ENCODE measurements at regions not wholly inside any gene's neighbourhood (a gene's known extent, or its start where the extent isn't known, plus 50 kb on each side); places are given as distances from the start of the nearest gene placed in this dataset.
"Not testable (repeated sequence)": the region's sequence is repeated elsewhere in the genome, so short reads cannot be mapped to it uniquely, and the experiment has no call there.

DNA sequence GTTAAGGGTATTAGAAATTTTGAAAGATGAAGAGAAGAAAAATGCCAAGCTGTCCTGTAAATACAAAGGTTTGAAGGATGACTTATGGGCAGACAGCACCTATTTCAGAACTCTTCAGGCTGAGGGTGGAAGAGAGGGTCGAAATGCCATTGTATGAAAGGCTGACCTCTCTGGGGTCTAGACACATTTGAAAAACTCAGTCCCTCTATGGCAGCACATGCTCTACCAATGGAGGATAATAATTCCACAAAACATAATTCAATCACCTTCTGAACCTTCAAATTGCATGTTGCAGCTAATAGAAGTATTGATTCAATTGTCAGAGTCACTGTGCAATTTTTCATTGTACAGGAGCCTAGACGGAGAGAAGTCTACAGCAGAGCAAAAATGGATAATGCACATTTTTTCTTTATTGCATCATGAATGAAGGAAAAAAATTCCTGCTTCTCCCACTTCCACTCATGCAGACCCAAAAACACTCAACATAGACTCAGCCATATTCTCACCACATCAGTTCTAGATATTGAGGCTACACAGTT is 569.1 kb downstream of the TBL1XR1 start:
- no peak for DNase-seq (ENCODE audit: low read depth)

DNA sequence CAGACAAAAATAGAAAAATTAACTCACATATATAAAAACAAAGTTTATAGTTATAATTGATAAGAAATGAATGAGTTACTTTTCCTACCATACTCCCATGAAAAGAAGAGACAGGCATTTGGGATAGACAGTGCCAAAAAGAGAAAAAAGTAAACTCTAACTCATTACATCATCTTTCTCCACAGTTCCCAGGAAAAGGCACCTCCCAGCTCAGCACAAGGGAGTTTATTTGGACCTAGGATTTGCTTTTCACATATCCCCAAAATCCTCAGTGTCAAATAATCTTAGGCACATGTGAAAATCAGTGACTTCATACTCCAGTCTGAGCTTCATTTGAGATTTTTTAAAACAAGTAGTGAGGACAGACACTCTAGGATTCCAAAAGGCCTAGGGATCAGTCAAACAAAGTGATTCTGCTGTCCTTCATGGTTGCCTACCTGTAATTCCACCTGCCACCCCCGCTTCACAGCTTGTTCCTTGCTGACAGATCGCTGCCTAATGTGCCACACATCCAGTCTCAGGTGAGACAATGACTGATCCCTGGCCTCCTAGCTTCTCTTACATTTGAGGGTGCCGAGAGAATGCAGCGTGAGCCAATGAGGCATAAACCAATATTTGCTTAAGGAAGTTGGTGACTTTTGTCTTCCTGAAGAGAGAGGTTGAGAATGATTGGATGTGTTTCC is 573.7 kb downstream of the TBL1XR1 start:
- no peak for DNase-seq (ENCODE audit: low read depth)

DNA sequence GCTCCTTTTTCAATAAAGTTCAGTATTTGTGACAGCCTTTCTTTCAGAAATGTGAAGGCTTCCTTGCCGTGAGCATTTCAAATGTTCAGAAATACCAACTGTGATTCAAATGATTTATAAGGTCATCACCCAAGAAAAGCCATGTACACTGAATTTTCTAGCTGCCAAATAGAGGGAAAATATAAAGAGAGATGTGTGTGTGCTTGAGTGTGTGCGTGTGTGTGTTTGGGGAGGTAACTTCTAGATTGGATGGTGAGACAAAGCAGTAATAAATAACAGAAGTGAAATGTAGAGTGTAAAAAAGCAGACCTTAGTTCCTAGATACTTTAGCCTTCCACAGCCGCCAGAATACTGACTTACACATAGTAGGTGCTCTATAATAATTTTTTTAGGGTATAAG is 577.4 kb downstream of the TBL1XR1 start:
- no peak for DNase-seq (ENCODE audit: low read depth)

DNA sequence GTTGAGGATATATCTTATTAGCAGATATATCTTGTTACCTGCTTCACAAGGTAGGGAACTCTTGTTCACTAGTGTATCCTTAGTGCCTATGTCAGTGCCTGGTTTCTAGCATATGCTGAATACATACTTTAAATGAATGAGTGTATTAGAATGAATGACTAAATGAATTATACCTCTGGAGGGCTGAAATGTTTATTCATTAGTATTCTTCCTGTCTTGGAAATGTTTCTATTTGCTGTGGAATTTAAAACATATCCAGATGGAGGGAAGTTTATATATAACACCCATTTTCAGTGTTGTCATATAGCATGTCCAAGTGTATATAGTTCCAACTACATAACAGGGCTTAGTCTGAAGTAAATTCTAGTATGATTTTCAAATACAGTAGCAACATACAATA is 581.5 kb downstream of the TBL1XR1 start:
- peak; percentile 3 for DNase-seq (ENCODE audit: low read depth)

DNA sequence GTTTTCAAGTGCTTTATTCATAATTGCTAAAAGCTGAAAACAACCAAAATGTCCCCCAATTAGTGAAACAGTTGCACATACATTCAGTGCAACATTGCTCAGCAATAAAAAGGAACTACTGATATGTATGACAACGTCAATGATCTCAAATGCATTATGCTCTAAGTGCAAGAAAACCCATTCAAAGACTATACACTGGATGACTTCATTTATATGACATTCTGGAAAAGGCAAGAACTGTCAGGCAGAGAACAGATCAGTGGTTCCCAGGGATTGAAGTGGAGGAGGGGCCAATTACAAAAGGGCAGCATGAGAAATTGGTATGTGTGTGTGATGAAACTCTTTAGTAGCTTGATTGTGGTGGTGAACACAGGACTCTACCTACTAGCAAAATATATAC is 585.6 kb downstream of the TBL1XR1 start:
- no peak for DNase-seq (ENCODE audit: low read depth)

DNA sequence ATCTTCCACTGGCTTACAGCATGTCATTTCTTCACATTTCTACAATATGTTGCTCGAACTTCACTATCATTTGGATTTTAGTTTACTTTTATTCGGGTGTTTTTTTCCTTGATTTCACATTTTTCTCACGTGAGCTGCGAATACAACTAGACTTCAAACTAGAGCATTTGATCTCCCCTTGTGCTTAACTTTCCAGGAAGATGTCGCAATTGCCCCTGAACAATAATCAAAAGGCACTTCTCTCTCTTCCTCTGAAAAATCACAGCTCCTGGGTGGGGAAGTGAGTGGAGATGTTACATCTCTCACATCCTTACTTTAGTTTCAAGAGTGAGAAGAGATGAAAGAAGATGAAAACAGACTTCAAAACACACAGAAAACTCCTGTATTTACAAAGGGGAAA is 587.9 kb downstream of the TBL1XR1 start:
- no peak for DNase-seq (ENCODE audit: low read depth)

DNA sequence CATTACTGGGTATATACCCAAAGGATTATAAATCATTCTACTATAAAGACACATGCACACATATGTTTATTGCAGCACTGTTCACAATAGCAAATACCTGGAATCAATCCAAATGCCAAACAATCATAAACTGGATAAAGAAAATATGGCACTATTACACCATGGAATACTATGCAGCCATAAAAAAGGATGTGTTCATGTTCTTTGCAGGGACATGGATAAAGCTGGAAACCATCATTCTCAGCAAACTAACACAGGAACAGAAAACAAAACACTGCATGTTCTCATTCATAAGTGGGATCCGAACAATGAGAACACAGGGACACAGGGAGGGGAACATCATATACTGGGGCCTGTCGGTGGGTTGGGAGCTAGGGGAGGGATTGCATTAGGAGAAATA is 591.7 kb downstream of the TBL1XR1 start:
- not testable (repeated sequence) for DNase-seq (ENCODE audit: low read depth)

DNA sequence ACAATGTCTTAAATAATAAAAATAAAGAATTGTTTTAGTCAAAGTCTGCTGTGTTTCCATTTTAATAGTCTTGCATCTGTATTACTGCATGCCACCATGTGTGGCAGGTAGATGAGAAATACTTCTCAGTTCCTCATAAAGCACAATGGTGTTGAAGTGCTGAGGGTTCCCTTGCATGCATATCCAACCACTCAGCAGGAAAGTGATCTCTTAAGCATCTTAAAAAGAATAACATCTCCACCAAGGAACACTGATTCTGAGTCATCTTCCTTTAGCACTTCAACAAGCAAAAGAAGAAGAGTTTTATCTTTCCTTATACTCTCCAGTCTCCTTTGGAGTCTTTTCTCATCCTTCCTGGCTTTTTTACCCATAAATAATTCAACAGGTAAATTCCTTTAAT is 602.0 kb downstream of the TBL1XR1 start:
- DNase-seq (ENCODE audit: low read depth) = no peak

DNA sequence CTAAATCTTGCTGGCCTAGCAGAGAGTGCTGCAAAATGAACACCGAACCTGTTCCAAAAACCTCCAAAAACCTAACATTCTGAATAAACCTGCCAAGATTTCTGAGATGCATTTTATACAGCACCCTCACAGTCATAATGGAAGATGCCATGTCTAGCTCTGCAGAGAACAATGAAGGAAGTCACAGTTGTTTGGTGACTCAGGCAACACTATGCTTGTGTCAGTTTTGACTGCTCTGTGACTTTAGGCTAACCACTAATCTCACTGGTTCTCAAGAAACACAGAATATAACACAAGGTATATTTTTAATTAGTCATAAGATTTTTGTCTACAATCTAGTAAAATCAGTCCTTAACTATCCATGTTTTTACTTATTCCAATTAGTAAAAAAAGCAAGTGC is 606.6 kb downstream of the TBL1XR1 start:
- no peak for DNase-seq (ENCODE audit: low read depth)

DNA sequence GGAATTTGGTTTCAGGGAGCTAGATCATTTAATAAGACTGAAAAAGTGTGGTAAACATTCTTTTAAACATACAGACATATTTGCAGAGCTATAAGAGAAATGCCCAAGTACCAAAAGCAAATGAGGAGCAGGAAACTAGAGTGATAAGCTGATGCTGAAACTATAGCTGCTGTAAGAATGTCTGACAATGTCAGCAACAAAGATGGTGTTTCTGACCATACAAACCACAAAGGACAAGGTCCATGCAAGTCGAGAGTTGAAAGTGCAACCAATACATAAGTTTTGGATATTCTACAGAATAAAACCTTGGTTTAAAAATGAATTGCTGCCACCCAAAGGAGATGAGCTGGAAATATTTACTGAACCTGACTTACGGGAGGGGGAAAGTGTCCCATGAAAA is 610.2 kb downstream of the TBL1XR1 start:
- no peak for DNase-seq (ENCODE audit: low read depth)

DNA sequence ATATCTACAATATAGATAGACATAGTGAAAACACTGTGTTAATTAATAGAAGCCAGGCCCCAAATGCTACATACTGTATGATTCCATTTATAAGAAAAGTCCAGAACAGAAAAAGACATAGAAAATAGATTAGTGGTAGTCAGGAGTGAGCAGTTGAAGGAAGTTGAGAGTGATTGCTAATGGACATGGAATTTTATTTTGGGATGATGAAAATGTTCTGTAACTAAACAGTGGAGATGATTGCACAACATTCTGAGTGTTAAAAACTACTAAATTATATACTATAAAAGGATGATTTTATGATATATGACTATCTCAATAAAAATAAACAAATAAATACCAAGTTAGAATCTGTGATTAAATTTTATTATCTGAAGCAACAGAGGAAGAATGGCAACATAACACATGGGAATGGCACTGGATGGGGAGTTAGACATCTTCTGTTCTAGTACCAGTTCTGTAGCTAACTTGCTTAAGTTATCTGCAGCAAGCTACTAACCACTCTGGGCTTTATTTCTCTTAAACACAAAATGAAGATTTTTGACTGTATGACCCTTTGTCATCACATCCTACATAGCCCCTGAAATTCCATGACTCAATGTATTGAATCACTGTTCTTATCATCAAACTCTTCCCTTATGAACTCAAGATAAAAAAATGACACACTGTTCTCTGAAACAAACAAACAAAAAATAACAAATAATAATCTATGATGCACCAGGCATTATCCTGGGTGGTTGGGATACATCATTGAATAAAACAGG is 612.7 kb downstream of the TBL1XR1 start:
- peak; percentile 56 for DNase-seq (ENCODE audit: low read depth)

DNA sequence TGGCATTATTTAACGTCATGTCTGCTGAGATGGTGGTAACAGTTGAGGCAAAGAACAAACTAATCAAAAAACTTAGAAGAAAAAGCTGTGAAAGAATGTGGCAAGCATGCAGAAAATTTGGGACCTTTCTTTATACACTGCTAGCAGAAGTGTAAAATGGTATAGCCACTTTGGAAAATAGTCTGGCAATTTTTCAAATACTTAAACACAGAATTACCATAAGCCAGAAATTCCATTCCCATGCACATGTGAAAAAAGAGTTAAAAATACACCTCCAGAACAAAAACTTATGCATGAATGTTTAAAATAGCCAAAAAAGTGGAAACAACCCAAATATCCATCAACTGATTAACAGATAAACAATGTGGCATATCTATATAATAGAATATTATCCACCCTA is 613.3 kb downstream of the TBL1XR1 start:
- no peak for DNase-seq (ENCODE audit: low read depth)

DNA sequence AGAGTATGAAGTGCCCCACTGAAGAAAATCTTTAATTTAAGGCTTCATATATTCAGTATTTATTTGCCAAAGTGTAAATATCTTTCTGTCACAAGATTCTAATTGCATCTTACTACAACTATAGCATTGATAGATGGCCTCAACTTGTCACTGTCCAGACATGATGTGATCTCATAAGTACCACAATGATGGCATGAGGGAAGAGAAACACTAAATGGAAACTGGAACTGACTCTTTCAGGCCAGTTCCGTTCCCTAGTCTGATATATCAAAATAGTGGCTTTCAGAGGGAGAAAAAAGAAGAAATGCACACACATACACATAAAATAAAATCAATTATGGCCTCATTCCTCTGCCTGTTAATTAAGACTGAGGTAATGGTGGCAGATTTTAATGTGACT is 615.7 kb downstream of the TBL1XR1 start:
- DNase-seq (ENCODE audit: low read depth) = no peak

DNA sequence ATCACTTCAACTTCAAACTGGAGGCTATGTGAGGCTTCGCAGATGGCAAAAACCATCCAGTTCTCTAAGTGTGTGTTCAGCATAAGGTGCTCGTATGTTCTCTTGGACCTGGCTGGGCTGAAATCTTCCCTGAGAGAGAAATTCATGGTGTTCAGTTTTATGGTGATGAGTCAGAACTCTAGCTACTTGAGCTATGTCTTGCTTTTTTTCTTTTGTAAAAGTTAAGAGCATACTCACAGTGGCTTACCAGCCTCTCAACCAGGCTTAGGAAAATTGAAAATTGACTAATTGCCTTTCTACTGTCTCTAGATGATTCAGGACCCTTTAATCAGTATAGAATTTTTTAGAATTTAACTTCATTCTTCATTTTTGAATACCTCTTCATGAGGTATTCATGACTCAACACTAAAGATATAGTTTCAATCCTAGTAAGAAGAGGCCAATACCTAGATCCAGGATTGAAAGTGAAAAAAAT is 617.5 kb downstream of the TBL1XR1 start:
- DNase-seq (ENCODE audit: low read depth) = no peak

DNA sequence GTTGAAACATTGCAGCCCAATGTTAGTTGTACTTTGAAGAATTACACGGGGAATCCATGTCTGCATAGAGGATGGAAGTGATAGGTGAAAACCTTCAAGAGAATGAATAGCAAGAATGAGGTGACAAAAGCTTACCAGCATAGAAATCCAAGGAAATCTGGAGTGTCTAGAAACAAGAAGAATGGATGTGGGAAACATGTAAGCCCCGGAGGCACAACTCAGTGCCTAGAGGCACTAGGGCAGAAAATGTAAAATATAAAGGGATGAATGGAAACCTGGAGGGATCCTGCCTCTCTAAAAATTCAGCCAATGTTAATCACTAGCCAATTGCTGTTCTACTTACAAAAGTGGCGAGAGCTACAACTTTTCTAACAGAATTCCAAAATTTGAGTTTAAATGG is 619.0 kb downstream of the TBL1XR1 start:
- DNase-seq (ENCODE audit: low read depth) = no peak

DNA sequence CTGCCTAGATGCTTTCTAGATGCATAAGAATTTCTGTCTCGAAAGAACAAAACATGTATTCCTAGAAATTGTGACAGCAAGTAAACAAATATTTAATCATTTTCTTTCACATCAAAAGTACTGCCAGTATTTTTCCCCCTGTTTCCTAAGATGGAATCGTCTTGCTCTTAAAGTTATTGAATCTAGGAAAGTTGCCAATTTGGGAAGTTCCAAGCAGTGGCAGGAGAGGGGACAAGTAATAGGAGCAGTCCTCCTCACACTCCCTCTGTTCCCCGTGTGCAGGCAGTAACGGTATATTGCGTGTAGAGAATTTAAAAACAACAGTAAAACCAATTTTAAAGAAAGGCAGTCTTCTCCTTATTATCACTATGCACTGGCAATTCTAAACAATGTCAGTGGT is 619.8 kb downstream of the TBL1XR1 start:
- no peak for DNase-seq (ENCODE audit: low read depth)

DNA sequence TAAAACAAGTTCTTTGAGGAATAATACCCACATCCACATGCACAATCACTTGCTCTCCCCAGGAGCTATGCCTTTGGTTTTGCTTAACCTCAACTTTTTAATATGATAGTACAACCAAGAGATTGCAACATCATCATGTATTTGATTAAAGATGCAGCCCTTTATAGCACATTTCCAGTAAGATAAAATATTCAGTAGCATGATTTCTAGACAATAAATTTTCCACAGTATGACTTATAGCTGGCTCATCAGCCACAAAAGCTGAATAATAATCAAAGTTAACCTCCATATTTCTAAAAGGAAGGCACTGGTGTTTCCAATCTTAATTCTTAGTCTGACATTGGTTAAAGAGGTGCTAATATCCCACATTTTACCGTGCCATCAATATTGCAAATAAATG is 622.5 kb downstream of the TBL1XR1 start:
- DNase-seq (ENCODE audit: low read depth) = peak; percentile 11

DNA sequence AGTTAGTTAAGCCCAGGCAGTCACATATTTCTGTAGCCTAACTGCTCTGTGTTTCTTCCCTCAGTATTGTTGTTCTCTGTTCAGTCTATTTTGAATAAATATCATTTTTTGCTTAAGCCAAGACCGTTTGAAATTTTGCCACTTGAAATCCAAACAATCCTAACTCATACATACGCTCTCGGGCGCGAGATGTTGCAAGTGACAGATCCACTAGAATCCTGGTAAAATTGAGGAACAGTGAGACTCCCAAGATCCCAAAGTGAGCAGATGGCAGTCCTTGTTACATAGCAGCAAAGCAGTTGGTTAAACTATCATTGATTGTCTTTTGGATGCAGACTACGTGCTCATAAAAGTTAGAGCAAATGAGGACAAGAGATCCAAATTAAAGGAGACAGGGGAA is 625.4 kb downstream of the TBL1XR1 start:
- DNase-seq (ENCODE audit: low read depth) = no peak

DNA sequence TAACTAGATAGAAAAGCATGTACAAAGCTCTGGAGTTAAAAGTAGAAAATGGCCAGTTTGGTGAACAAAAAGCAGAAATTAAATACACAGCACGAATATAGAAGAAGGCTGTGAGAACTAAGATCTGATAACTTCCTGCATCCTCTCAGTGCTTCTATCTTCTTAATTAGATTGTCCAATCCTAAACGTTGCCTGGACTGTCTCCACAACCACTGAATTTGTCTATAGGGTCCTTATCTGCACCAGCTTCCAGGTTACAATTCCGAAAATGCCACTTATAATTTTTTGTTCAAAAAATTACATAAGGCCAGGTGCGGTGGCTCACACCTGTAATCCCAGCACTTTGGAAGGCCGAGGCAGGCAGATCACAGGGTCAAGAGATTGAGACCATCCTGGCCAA is 626.3 kb downstream of the TBL1XR1 start:
- DNase-seq (ENCODE audit: low read depth) = no peak

DNA sequence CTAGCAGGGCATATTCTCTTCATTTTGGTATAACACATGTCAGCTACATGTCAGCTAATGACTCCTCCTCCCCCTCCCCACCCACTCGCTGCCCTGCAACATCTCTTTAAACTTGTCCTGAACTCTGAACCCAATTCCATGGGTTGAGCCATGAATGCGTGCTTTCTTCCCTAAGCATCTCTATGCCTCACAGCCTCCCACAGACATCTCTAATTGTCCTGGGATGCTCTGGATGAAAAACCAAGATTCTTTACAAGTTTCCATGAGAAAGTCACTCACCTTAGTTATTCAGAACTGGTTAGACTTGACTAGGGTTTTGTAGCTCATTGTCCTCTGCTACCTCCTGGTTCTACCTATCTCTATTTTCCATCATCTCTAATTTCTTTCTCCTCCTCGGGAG is 629.1 kb downstream of the TBL1XR1 start:
- DNase-seq (ENCODE audit: low read depth) = no peak

DNA sequence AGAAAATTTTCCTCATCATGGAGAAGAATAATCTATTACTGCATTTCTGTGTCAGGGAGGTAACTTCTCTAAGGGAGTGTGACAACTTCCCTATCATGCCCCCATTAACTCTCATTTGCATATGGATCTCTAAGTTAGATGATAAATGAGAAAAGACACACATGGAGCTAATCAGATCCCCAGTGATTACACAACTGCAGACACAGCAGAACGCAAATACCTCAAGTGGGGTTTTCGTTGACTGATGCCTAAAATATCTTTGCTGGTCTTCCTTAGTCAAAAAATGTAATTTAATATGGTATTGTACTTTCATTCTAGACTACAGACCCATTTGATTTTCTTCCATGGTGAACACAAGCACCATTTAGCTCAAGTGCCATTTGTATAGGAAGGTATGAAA is 630.5 kb downstream of the TBL1XR1 start:
- peak; percentile 7 for DNase-seq (ENCODE audit: low read depth)

DNA sequence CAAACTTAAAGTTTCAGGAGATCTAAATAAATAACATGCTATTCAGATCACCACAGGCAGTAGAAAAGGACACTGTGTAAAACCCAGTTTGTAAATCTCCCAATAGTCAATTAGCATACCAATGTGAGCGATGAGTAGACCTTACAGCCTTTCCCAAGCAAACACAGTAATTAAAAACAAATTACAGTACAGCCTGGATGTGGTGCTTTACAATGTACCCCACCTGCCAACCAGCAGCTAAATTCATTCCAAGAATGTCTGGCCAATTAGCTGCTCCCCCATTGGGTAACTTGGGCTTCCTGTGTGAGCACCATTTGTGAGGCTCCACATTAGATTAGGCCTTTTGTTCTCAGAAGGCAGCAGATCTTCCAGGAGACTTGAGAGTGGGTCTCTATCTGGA is 635.0 kb downstream of the TBL1XR1 start:
- no peak for DNase-seq (ENCODE audit: low read depth)

DNA sequence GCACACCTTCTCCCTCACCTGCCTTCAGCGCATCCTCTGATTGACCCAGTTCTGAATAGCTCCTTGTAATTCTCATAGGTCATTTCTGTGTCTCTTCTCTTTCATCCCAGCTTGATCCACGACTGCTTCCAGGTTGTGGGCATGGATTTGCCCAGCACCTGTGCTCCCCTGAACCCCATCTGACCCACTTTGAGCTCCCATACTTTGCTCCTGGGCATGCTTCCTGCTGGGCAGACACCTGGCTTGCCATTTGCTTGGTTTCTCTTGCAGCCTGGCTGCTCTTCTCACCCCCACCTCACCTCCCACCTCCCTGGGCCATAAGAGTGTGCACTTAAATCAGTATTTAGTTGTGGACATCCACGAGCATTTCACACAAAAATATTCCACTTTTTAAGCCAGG is 635.5 kb downstream of the TBL1XR1 start:
- no peak for DNase-seq (ENCODE audit: low read depth)
